K562 (cell line): ENCODE measurements at regions not wholly inside any gene's neighbourhood (a gene's known extent, or its start where the extent isn't known, plus 50 kb on each side); places are given as distances from the start of the nearest gene placed in this dataset.

Experiments used
- RHOXF2B ChIP-seq: fragments of 250-450 bp; sonication (Bioruptor Pico); conservative IDR thresholded peaks from 2 replicates; pipeline ENCODE4 v1.5.1; 2021
- SMAD1 ChIP-seq: fragments of 150-350 bp; IDR thresholded peaks from 2 replicates; pipeline ENCODE4 v1.6.1; 2014; ENCODE audit warnings: low read length, low read depth; ENCODE audit not compliant: partially characterized antibody
- TSHZ1 ChIP-seq: fragments of 250-450 bp; sonication (Bioruptor Pico); IDR thresholded peaks from 2 replicates; pipeline ENCODE4 v1.4.0; 2020; ENCODE audit warnings: mild to moderate bottlenecking, moderate library complexity
- VEZF1 ChIP-seq: fragments of 200-800 bp; sonication (Bioruptor generic); IDR thresholded peaks from 2 replicates; pipeline ENCODE4 v1.6.1; 2017; ENCODE audit warnings: missing genetic modification characterization, missing compliant biosample characterization
- ZBTB7A ChIP-seq: IDR thresholded peaks from 2 replicates; pipeline ENCODE4 v1.6.1; 2011; ENCODE audit warnings: low read depth, mild to moderate bottlenecking, low read length, moderate library complexity, borderline replicate concordance; ENCODE audit not compliant: control insufficient read depth
- ZSCAN29 ChIP-seq: fragments of 450-650 bp; IDR thresholded peaks from 2 replicates; pipeline ENCODE4 v1.6.1; 2017

- TF ChIP-seq TSHZ1 (CRISPR knock-in tag) (no peak), RHOXF2B (CRISPR knock-in tag) (no peak), ZBTB7A (no peak), ZSCAN29 (no peak), VEZF1 (CRISPR knock-in tag) (no peak), SMAD1 (no peak)
Measured at GRCh38 chr4:73923631-73923937, 54.4 kb downstream of the CXCL1 start (continued).
